WTC11 (cell line): ENCODE measurements at regions not wholly inside any gene's neighbourhood (a gene's known extent, or its start where the extent isn't known, plus 50 kb on each side); places are given as distances from the start of the nearest gene placed in this dataset.

Experiments
- ATAC-seq: fragments of 200-7000 bp; cut with Tn5 transposase; 2 replicates; pipeline ENCODE4 v1.10.0; 2021; ENCODE audit warnings: mild to moderate bottlenecking, moderate library complexity
- CTCF ChIA-PET: fragments of 300-600 bp; sonication (Branson Sonifier 250); formaldehyde crosslinking; loops from one replicate; lab custom pipeline; 2021; ENCODE audit warnings: antibody characterized with exemption; lab: Charles Lee
- POLR2A ChIA-PET: fragments of 350-600 bp; sonication (Branson Sonifier 250); formaldehyde crosslinking; loops from one replicate; lab custom pipeline; 2021; ENCODE audit warnings: antibody characterized with exemption; lab: Charles Lee
- DNase-seq: peaks from one replicate; pipeline ENCODE4 v3.0.0; 2021; ENCODE audit warnings: low spot score
- H3K27ac Mint-ChIP-seq: 2 replicates; pipeline ENCODE4 v1.8.0; 2021; ENCODE audit warnings: mixed read lengths
- H3K27me3 Mint-ChIP-seq: 2 replicates; pipeline ENCODE4 v1.8.0; 2021; ENCODE audit warnings: low read depth, mild to moderate bottlenecking, moderate library complexity, mixed read lengths
- H3K36me3 Mint-ChIP-seq: 2 replicates; pipeline ENCODE4 v1.8.0; 2021; ENCODE audit warnings: mixed read lengths
- H3K4me1 Mint-ChIP-seq: 2 replicates; pipeline ENCODE4 v1.8.0; 2022; ENCODE audit warnings: mixed read lengths
- H3K4me3 Mint-ChIP-seq: 2 replicates; pipeline ENCODE4 v1.8.0; 2021; ENCODE audit warnings: mild to moderate bottlenecking, moderate library complexity, mixed read lengths
- H3K9me3 Mint-ChIP-seq: 2 replicates; pipeline ENCODE4 v1.8.0; 2021; ENCODE audit warnings: mixed read lengths
- ATF2 ChIP-seq: sonication (generic); formaldehyde crosslinking; IDR thresholded peaks from 2 replicates; pipeline ENCODE4 v1.8.1; 2022; ENCODE audit warnings: low read depth, missing genetic modification reagents, borderline replicate concordance
- FOXK1 ChIP-seq: sonication (generic); formaldehyde crosslinking; IDR thresholded peaks from 2 replicates; pipeline ENCODE4 v1.8.0; 2022; ENCODE audit warnings: mild to moderate bottlenecking, moderate library complexity, missing genetic modification reagents
- FOXP4 ChIP-seq: sonication (generic); formaldehyde crosslinking; IDR thresholded peaks from 2 replicates; pipeline ENCODE4 v1.8.0; 2022; ENCODE audit warnings: mild to moderate bottlenecking, missing genetic modification reagents
- GRHL2 ChIP-seq: fragments of 250-450 bp; sonication (Bioruptor Pico); IDR thresholded peaks from 2 replicates; pipeline ENCODE4 v1.8.0; 2022; ENCODE audit warnings: mild to moderate bottlenecking, moderate library complexity; ENCODE audit not compliant: insufficient replicate concordance, severe bottlenecking
- HMGA2 ChIP-seq: fragments of 250-450 bp; sonication (Bioruptor Pico); IDR thresholded peaks from 2 replicates; pipeline ENCODE4 v1.4.0; 2021; ENCODE audit warnings: mild to moderate bottlenecking, moderate library complexity
- HMGXB4 ChIP-seq: sonication (generic); formaldehyde crosslinking; IDR thresholded peaks from 2 replicates; pipeline ENCODE4 v1.8.1; 2023; ENCODE audit warnings: mild to moderate bottlenecking, moderate library complexity, missing genetic modification reagents
- NFATC4 ChIP-seq: fragments of 250-450 bp; sonication (Bioruptor Pico); IDR thresholded peaks from 2 replicates; pipeline ENCODE4 v1.9.0; 2021; ENCODE audit warnings: mild to moderate bottlenecking
- NFE2L1 ChIP-seq: sonication (generic); formaldehyde crosslinking; IDR thresholded peaks from 2 replicates; pipeline ENCODE4 v1.8.1; 2023; ENCODE audit warnings: missing genetic modification reagents
- PRRX2 ChIP-seq: fragments of 250-450 bp; sonication (Bioruptor Pico); IDR thresholded peaks from 2 replicates; pipeline ENCODE4 v1.8.0; 2021; ENCODE audit warnings: mild to moderate bottlenecking
- ZNF138 ChIP-seq: sonication (generic); formaldehyde crosslinking; conservative IDR thresholded peaks from 2 replicates; pipeline ENCODE4 v1.8.1; 2022; ENCODE audit warnings: mild to moderate bottlenecking, moderate library complexity, missing genetic modification reagents
- ZNF396 ChIP-seq: fragments of 250-450 bp; sonication (Bioruptor Pico); IDR thresholded peaks from 2 replicates; pipeline ENCODE4 v1.8.0; 2021; ENCODE audit warnings: mild to moderate bottlenecking, moderate library complexity, borderline replicate concordance
- ZNF416 ChIP-seq: fragments of 250-450 bp; sonication (Bioruptor Pico); IDR thresholded peaks from 2 replicates; pipeline ENCODE4 v1.9.0; 2021; ENCODE audit warnings: mild to moderate bottlenecking, inconsistent platforms
- ZNF423 ChIP-seq: fragments of 250-450 bp; sonication (Bioruptor Pico); IDR thresholded peaks from 2 replicates; pipeline ENCODE4 v2.1.2; 2022; ENCODE audit warnings: mild to moderate bottlenecking, moderate library complexity
- ZNF671 ChIP-seq: fragments of 250-450 bp; sonication (Bioruptor Pico); IDR thresholded peaks from 2 replicates; pipeline ENCODE4 v1.8.0; 2021; ENCODE audit warnings: mild to moderate bottlenecking
- TF ChIP-seq, protein P1 (sequence below): fragments of 250-450 bp; sonication (Bioruptor Pico); IDR thresholded peaks from 2 replicates; pipeline ENCODE4 v1.9.0; 2021; ENCODE audit warnings: mild to moderate bottlenecking
- TF ChIP-seq, protein P2 (sequence below): fragments of 250-450 bp; sonication (Bioruptor Pico); IDR thresholded peaks from 2 replicates; pipeline ENCODE4 v1.9.0; 2021; ENCODE audit warnings: mild to moderate bottlenecking
- TF ChIP-seq, protein P3 (sequence below): sonication (generic); formaldehyde crosslinking; IDR thresholded peaks from 2 replicates; pipeline ENCODE4 v1.8.0; 2022; ENCODE audit warnings: mild to moderate bottlenecking, missing genetic modification reagents
- TF ChIP-seq, protein P4 (sequence below): fragments of 250-450 bp; sonication (Bioruptor Pico); IDR thresholded peaks from 2 replicates; pipeline ENCODE4 v1.9.0; 2021; ENCODE audit warnings: moderate library complexity, mild to moderate bottlenecking, inconsistent platforms, borderline replicate concordance

GRCh38 chr6:16851758-16852157 is 90.5 kb upstream of the ATXN1 start:
- H3K4me1 Mint-ChIP-seq: peaks cover 16% of the 10 kb centered on the region
- no peak overlapping the region for H3K27ac Mint-ChIP-seq
- ChIA-PET POLR2A (no interaction called here), CTCF (no interaction called here)
- DNase-seq (no peak), ATAC-seq (no peak)
- H3K9me3 Mint-ChIP-seq: no peaks in the 10 kb centered on the region
- no peak overlapping the region for H3K4me3 Mint-ChIP-seq
- TF ChIP-seq ZNF138 (CRISPR knock-in tag) (no peak), ZNF396 (CRISPR knock-in tag) (no peak), ZNF423 (CRISPR knock-in tag) (no peak), PRRX2 (CRISPR knock-in tag) (no peak), FOXP4 (CRISPR knock-in tag) (no peak), GRHL2 (CRISPR knock-in tag) (no peak), HMGA2 (CRISPR knock-in tag) (no peak), NFATC4 (CRISPR knock-in tag) (no peak), ZNF416 (no peak), ZNF671 (CRISPR knock-in tag) (no peak), ATF2 (CRISPR knock-in tag) (no peak), NFE2L1 (no peak), FOXK1 (CRISPR knock-in tag) (no peak), HMGXB4 (CRISPR knock-in tag) (no peak)
- TF ChIP-seq, protein P1, sequence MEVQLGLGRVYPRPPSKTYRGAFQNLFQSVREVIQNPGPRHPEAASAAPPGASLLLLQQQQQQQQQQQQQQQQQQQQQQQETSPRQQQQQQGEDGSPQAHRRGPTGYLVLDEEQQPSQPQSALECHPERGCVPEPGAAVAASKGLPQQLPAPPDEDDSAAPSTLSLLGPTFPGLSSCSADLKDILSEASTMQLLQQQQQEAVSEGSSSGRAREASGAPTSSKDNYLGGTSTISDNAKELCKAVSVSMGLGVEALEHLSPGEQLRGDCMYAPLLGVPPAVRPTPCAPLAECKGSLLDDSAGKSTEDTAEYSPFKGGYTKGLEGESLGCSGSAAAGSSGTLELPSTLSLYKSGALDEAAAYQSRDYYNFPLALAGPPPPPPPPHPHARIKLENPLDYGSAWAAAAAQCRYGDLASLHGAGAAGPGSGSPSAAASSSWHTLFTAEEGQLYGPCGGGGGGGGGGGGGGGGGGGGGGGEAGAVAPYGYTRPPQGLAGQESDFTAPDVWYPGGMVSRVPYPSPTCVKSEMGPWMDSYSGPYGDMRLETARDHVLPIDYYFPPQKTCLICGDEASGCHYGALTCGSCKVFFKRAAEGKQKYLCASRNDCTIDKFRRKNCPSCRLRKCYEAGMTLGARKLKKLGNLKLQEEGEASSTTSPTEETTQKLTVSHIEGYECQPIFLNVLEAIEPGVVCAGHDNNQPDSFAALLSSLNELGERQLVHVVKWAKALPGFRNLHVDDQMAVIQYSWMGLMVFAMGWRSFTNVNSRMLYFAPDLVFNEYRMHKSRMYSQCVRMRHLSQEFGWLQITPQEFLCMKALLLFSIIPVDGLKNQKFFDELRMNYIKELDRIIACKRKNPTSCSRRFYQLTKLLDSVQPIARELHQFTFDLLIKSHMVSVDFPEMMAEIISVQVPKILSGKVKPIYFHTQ (CRISPR knock-in tag): no peak
- TF ChIP-seq, protein P2, sequence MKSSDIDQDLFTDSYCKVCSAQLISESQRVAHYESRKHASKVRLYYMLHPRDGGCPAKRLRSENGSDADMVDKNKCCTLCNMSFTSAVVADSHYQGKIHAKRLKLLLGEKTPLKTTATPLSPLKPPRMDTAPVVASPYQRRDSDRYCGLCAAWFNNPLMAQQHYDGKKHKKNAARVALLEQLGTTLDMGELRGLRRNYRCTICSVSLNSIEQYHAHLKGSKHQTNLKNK (CRISPR knock-in tag): no peak
- TF ChIP-seq, protein P3, sequence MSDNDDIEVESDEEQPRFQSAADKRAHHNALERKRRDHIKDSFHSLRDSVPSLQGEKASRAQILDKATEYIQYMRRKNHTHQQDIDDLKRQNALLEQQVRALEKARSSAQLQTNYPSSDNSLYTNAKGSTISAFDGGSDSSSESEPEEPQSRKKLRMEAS (CRISPR knock-in tag): no peak
- TF ChIP-seq, protein P4, sequence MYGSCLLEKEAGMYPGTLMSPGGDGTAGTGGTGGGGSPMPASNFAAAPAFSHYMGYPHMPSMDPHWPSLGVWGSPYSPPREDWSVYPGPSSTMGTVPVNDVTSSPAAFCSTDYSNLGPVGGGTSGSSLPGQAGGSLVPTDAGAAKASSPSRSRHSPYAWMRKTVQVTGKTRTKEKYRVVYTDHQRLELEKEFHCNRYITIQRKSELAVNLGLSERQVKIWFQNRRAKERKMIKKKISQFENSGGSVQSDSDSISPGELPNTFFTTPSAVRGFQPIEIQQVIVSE (CRISPR knock-in tag): no peak
- no peaks in the 10 kb centered on the region for H3K27me3 Mint-ChIP-seq
- no peaks in the 10 kb centered on the region for H3K36me3 Mint-ChIP-seq
